ENCODE measurements at regions not wholly inside any gene's neighbourhood (a gene's known extent, or its start where the extent isn't known, plus 50 kb on each side); places are given as distances from the start of the nearest gene placed in this dataset.
"Not testable (repeated sequence)": the region's sequence is repeated elsewhere in the genome, so short reads cannot be mapped to it uniquely, and the experiment has no call there.

GRCh38 chr1:30550365-30551220, 172.8 kb downstream of the MATN1 start:
- no peak for DNase-seq

GRCh38 chr1:30549872-30550271, 173.5 kb downstream of the MATN1 start:
- not testable (repeated sequence) for DNase-seq

DNA sequence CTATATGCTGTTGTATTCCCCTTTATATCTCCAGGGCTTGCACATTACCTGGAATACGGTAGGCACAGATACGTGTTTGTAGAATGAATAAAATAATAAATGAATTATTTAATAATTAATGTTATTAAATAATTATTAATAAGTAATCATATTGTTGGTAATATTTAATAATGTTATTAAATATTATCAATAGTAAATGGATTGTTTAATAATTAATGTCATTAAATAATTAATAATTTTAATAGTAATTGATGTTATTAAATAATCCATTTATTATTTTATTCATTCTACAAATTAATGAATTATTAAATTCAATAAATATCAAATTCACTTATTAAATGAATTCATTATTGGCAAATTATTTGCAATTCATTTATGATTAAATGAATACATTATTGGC, 175.1 kb downstream of the MATN1 start:
- DNase-seq, result no peak

GRCh38 chr1:30547326-30547725, 176.1 kb downstream of the MATN1 start:
- DNase-seq, result not testable (repeated sequence)

GRCh38 chr1:30545365-30545764, 178.0 kb downstream of the MATN1 start:
- no peak for DNase-seq

- no peak for DNase-seq
Observed at GRCh38 chr1:30541721-30542485, 181.5 kb downstream of the MATN1 start.

GRCh38 chr1:30540611-30541192, 182.7 kb downstream of the MATN1 start:
- no peak for DNase-seq

DNA sequence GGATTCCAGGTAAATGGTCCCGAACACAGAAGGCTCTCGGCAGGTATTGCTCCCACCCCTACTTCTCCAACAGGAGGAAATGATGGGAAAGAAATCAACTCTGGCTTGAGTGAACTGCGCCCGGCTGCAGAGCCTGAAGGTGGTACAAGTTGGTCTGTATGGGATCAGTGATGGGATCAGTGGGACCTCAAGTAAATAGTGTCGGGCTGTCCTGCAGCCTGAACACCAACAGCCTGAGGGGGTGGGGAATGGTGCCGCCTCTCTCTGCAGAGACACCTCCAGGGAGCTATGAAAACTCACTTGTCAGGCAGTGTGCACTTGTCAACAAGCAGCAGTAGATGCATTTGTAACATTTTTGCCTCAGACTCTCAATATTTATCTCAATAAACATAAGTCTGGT, 183.5 kb downstream of the MATN1 start:
- DNase-seq, result no peak

- no peak for DNase-seq
Observed at GRCh38 chr1:30538993-30539867, 184.2 kb downstream of the MATN1 start.

- DNase-seq, result no peak
Observed at GRCh38 chr1:30538226-30538992, 185.0 kb downstream of the MATN1 start.

- no peak for DNase-seq
Observed at GRCh38 chr1:30537279-30537678, 186.1 kb downstream of the MATN1 start.

GRCh38 chr1:30536530-30536929, 186.9 kb downstream of the MATN1 start:
- no peak for DNase-seq

GRCh38 chr1:30535595-30536325, 187.6 kb downstream of the MATN1 start:
- DNase-seq, result no peak

- no peak for DNase-seq
Observed at GRCh38 chr1:30534551-30534940, 188.8 kb downstream of the MATN1 start.

DNA sequence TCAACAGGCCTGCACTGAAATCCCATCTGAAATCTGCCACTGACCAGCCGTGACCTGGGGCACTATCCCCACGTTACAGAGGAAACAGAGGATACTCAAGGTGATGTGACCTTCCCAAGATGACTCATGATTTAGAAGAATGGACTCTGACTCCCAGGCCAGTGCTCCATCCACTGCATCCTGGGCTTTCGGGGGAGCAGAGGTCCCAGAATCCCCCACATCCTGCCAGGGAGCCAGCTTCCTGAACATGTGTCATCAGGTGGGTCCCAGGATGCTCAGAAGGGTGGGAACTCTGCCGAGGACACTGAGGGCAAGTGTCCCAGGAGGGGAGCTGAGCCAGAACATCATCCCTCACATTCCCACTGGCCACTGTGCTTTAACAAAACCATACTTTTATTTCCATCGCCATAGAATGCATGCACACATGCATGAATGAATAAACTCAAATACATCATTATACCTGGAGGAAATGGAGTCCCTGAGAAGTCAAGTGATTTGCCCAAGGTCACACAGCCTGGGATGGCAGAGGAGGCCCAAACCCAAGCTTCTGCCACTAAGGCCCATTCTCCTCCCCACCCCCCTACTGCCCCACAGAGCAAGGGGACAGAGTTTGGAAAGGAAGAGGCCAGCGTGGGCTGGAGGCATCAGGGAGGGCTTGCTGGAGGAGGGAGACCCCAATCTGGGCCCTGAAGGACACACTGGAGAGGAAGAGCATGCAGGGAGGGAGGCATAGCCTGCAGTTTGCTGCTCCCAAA, 189.4 kb downstream of the MATN1 start:
- DNase-seq, result no peak

DNA sequence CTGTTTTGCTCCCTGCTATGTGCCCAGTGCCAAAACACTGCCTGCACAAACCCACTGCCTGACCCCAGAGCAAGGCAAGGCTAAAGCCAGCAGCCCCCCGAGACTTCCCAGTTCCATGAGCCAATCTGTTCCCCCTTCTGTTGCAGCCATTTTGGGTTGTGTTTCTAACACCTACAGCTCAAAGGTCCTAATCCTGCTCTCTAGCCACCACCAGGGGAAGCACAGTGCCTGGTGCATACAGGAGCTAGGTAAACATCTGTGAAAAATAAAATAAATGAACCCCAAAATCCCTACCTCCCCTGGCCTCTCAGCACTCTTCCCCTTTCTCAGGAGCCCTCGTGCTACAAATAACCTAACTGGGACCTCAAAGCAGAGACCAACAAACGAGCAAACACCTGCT, 190.2 kb downstream of the MATN1 start:
- DNase-seq, result no peak

DNA sequence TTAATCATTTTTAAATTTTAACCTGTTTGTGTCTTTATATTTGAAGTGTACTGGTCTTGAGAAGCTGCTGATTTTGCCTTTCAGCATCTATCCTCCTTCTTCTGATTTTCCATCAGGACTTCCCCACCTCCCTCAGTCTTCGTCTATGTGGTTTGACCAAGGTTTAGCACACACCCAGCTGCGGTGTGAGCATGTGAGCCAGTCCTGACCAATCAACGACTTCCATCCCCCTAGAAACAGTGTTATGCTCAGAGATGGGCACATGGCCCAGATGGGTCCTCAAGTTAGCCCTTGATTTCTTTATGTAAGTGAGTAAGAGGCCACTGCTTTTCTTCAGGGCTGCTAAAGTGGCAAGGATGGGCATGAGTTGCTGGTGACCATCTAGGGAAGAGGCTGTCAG, 190.8 kb downstream of the MATN1 start:
- no peak for DNase-seq

- no peak for DNase-seq
Observed at GRCh38 chr1:30527511-30528140, 195.8 kb downstream of the MATN1 start.

DNA sequence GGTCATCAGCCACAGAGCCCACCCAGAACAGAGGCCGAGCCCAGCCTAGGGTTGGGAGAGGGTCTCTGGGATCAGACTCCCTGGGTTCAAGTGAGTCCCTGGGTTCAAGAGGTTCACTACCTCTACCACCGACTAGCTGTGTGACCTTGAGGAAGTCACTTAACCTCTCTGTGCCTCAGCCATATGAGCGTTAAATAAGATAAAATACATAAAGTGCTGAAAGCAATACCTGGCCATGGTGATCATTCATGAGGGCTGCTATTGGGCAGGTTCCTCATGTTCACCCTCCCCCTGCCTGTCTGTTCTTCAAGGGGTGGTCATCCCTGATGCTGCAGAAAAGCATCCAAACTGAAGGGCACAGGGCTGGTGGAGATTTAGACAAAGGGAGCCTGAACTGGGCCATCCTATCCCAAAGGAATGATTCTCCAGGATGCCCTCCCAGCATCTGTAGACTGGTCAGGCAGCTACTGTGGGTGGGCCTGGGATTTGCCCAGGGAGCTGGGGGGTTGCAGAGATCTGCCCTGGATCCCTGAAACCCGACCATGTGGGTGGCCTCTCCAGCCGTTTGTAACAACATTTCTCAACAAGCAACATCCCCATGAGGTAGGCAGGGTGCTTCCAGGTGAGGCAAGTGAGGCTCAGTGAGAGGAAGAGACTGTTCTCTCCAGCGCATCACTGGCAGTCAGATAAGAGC, 196.6 kb downstream of the MATN1 start:
- DNase-seq, result no peak

All from DMS153 (cell line).